Osteoblast (primary cell): ENCODE measurements at regions not wholly inside any gene's neighbourhood (a gene's known extent, or its start where the extent isn't known, plus 50 kb on each side); places are given as distances from the start of the nearest gene placed in this dataset.

Source experiments
- DNase-seq: peaks from one replicate; pipeline ENCODE4 v3.0.0; 2011; ENCODE audit warnings: low spot score, mixed read lengths; ENCODE audit not compliant: insufficient read length; ENCODE audit errors: missing footprints
- H2AFZ ChIP-seq: 2 replicates; pipeline ENCODE4 v1.6.0; 2011; ENCODE audit warnings: mild to moderate bottlenecking, low read length
- H3K27ac ChIP-seq: 2 replicates; pipeline ENCODE4 v1.5.1; 2011; ENCODE audit warnings: mild to moderate bottlenecking, low read depth, low read length, moderate library complexity
- H3K27me3 ChIP-seq: 2 replicates; pipeline ENCODE4 v1.6.0; 2012; ENCODE audit warnings: mild to moderate bottlenecking, control low read depth, inconsistent platforms, low read length, moderate library complexity; ENCODE audit not compliant: insufficient read depth
- H3K36me3 ChIP-seq: 2 replicates; pipeline ENCODE4 v1.5.1; 2011; ENCODE audit warnings: mild to moderate bottlenecking, low read length, control low read depth, moderate library complexity; ENCODE audit not compliant: insufficient read depth
- H3K4me1 ChIP-seq: 2 replicates; pipeline ENCODE4 v1.5.1; 2011; ENCODE audit warnings: mild to moderate bottlenecking, low read length, control low read depth, moderate library complexity; ENCODE audit not compliant: insufficient read depth
- H3K4me2 ChIP-seq: 2 replicates; pipeline ENCODE4 v1.6.0; 2011; ENCODE audit warnings: mild to moderate bottlenecking, low read length; ENCODE audit not compliant: insufficient read depth
- H3K4me3 ChIP-seq: fragments of 200-600 bp; sonication (generic); 3 replicates; pipeline ENCODE4 v1.5.1; 2012; ENCODE audit warnings: mild to moderate bottlenecking, low read length, inconsistent platforms; ENCODE audit not compliant: insufficient read depth
- H3K79me2 ChIP-seq: 2 replicates; pipeline ENCODE4 v1.6.0; 2012; ENCODE audit warnings: mild to moderate bottlenecking, low read length, control low read depth, inconsistent platforms; ENCODE audit not compliant: insufficient read depth
- H3K9me3 ChIP-seq: 2 replicates; pipeline ENCODE4 v1.5.1; 2011; ENCODE audit warnings: low read depth, low read length, control low read depth
- H4K20me1 ChIP-seq: 2 replicates; pipeline ENCODE4 v1.6.0; 2012; ENCODE audit warnings: mild to moderate bottlenecking, low read length, control low read depth; ENCODE audit not compliant: insufficient read depth
- CTCF ChIP-seq: IDR thresholded peaks from 2 replicates; pipeline ENCODE4 v1.5.1; 2011; ENCODE audit warnings: mild to moderate bottlenecking, low read depth, low read length, moderate library complexity; ENCODE audit errors: extremely low read depth

- H4K20me1 ChIP-seq, result no peaks in the 10 kb centered on the region
- H3K36me3 ChIP-seq, result no peaks in the 10 kb centered on the region
- no peak overlapping the region for H3K27ac ChIP-seq
Observed at GRCh38 chr5:2201011-2201410, 318.3 kb upstream of the IRX4 start.

GRCh38 chr5:2200261-2200950 lies 317.7 kb upstream of the IRX4 start:
- no peaks in the 10 kb centered on the region for H3K36me3 ChIP-seq
- no peak overlapping the region for H3K4me2 ChIP-seq
- no peak overlapping the region for H3K4me3 ChIP-seq
- no peaks in the 10 kb centered on the region for H3K79me2 ChIP-seq
- H3K9me3 ChIP-seq, result no peaks in the 10 kb centered on the region
- no peak for DNase-seq
- no peak for TF ChIP-seq CTCF
- no peak overlapping the region for H2AFZ ChIP-seq
- no peaks in the 10 kb centered on the region for H3K4me1 ChIP-seq
- no peaks in the 10 kb centered on the region for H4K20me1 ChIP-seq
- H3K27ac ChIP-seq, result no peak overlapping the region
- no peaks in the 10 kb centered on the region for H3K27me3 ChIP-seq

More at GRCh38 chr5:2201011-2201410, 318.3 kb upstream of the IRX4 start:
- TF ChIP-seq CTCF, result no peak
- Histone ChIP-seq H3K4me1 (no peaks in the 10 kb centered on the region), H3K4me2 (no peak overlapping the region), H3K79me2 (no peaks in the 10 kb centered on the region), H3K9me3 (no peaks in the 10 kb centered on the region), H3K27me3 (no peaks in the 10 kb centered on the region), H2AFZ (no peak overlapping the region), H3K4me3 (no peak overlapping the region)
- no peak for DNase-seq

GRCh38 chr5:2199697-2200096 lies 317.0 kb upstream of the IRX4 start:
- Histone ChIP-seq H2AFZ (no peak overlapping the region), H4K20me1 (no peaks in the 10 kb centered on the region), H3K27me3 (no peaks in the 10 kb centered on the region), H3K27ac (no peak overlapping the region), H3K4me3 (no peak overlapping the region), H3K4me1 (no peaks in the 10 kb centered on the region), H3K79me2 (no peaks in the 10 kb centered on the region), H3K9me3 (no peaks in the 10 kb centered on the region), H3K36me3 (no peaks in the 10 kb centered on the region), H3K4me2 (no peak overlapping the region)
- no peak for TF ChIP-seq CTCF
- DNase-seq, result no peak

GRCh38 chr5:2196989-2197619 lies 314.4 kb upstream of the IRX4 start:
- Histone ChIP-seq H2AFZ (no peak overlapping the region), H3K27me3 (no peaks in the 10 kb centered on the region), H3K4me2 (no peak overlapping the region), H3K4me1 (no peaks in the 10 kb centered on the region), H3K36me3 (no peaks in the 10 kb centered on the region), H3K9me3 (no peaks in the 10 kb centered on the region), H3K79me2 (no peaks in the 10 kb centered on the region), H4K20me1 (no peaks in the 10 kb centered on the region), H3K27ac (no peak overlapping the region), H3K4me3 (no peak overlapping the region)
- DNase-seq, result no peak
- no peak for TF ChIP-seq CTCF
